GM23248 (cell line): ENCODE measurements at regions not wholly inside any gene's neighbourhood (a gene's known extent, or its start where the extent isn't known, plus 50 kb on each side); places are given as distances from the start of the nearest gene placed in this dataset.

ENCODE experiments used
- EZH2 ChIP-seq: fragments of 200-600 bp; sonication (generic); IDR thresholded peaks from 2 replicates; pipeline ENCODE4 v1.6.1; 2018; ENCODE audit warnings: antibody characterized with exemption, mild to moderate bottlenecking; ENCODE audit not compliant: insufficient read depth, poor library complexity, severe bottlenecking
- EZH2phosphoT487 ChIP-seq: fragments of 200-600 bp; sonication (generic); IDR thresholded peaks from 2 replicates; pipeline ENCODE4 v1.6.1; 2018; ENCODE audit warnings: antibody characterized with exemption, moderate library complexity, mild to moderate bottlenecking, low read depth; ENCODE audit not compliant: insufficient read depth

- TF ChIP-seq EZH2phosphoT487 (no peak), EZH2 (no peak)
These were observed 356.3 kb downstream of the CXCL12 start for GRCh38 chr10:44028384-44029137.
